Activated CD8-positive, alpha-beta T cell treated with anti-CD3 and anti-CD28 coated beads for 36 hours (primary cell): ENCODE measurements at regions not wholly inside any gene's neighbourhood (a gene's known extent, or its start where the extent isn't known, plus 50 kb on each side); places are given as distances from the start of the nearest gene placed in this dataset.

Experiments
- ATAC-seq: fragments of 200-7000 bp; cut with Tn5 transposase; one replicate; pipeline ENCODE4 v1.10.0; 2021; ENCODE audit warnings: mild to moderate bottlenecking, moderate library complexity
- CTCF ChIA-PET: fragments of 350-600 bp; sonication (Branson Sonifier 250); formaldehyde crosslinking; loops from one replicate; lab custom pipeline; 2021; ENCODE audit warnings: antibody characterized with exemption; lab: Charles Lee
- POLR2A ChIA-PET: fragments of 350-600 bp; sonication (Branson Sonifier 250); formaldehyde crosslinking; loops from one replicate; lab custom pipeline; 2021; ENCODE audit warnings: antibody characterized with exemption; lab: Charles Lee
- DNase-seq: peaks from one replicate; pipeline ENCODE4 v3.0.0-alpha.2; 2020
- H3K27ac Mint-ChIP-seq: one replicate; pipeline ENCODE4 v1.8.0; 2021; ENCODE audit warnings: mild to moderate bottlenecking, mixed read lengths
- H3K27me3 Mint-ChIP-seq: one replicate; pipeline ENCODE4 v1.8.0; 2021; ENCODE audit warnings: mixed read lengths
- H3K36me3 Mint-ChIP-seq: one replicate; pipeline ENCODE4 v1.8.0; 2021; ENCODE audit warnings: low read depth, mixed read lengths
- H3K4me1 Mint-ChIP-seq: one replicate; pipeline ENCODE4 v1.8.0; 2021; ENCODE audit warnings: low read depth, mixed read lengths
- H3K4me3 Mint-ChIP-seq: one replicate; pipeline ENCODE4 v1.8.0; 2021; ENCODE audit warnings: mild to moderate bottlenecking, moderate library complexity, mixed read lengths
- H3K9me3 Mint-ChIP-seq: one replicate; pipeline ENCODE4 v1.8.0; 2021; ENCODE audit warnings: mixed read lengths
- CTCF ChIP-seq: fragments of 200-600 bp; IDR thresholded peaks from one replicate; pipeline ENCODE4 v1.8.0; 2022; ENCODE audit warnings: antibody characterized with exemption, mild to moderate bottlenecking
- intact Hi-C: fragments of 100-400 bp; cut with micrococcal nuclease; formaldehyde crosslinking; loops from one replicate; pipeline ENCODE4 v1.10.0; 2022

GRCh38 chr6:168828800-168829199 lies 387.8 kb downstream of the SMOC2 start:
- ChIA-PET POLR2A (no interaction called here), CTCF (no interaction called here)
- no peak for TF ChIP-seq CTCF
- no peaks in the 10 kb centered on the region for H3K36me3 Mint-ChIP-seq
- no peaks in the 10 kb centered on the region for H3K9me3 Mint-ChIP-seq
- DNase-seq (no peak), ATAC-seq (no peak)
- no peak overlapping the region for H3K4me3 Mint-ChIP-seq
- peaks cover 2% of the 10 kb centered on the region for H3K27me3 Mint-ChIP-seq
- intact Hi-C loops = no loop called here
- H3K27ac Mint-ChIP-seq = no peak overlapping the region
- H3K4me1 Mint-ChIP-seq = no peaks in the 10 kb centered on the region

- Mint-ChIP-seq H3K27me3 (no peaks in the 10 kb centered on the region), H3K4me1 (no peaks in the 10 kb centered on the region), H3K4me3 (no peak overlapping the region), H3K27ac (no peak overlapping the region), H3K36me3 (no peaks in the 10 kb centered on the region), H3K9me3 (no peaks in the 10 kb centered on the region)
- DNase-seq = no peak
- ChIA-PET POLR2A (no interaction called here), CTCF (no interaction called here)
- intact Hi-C loops = no loop called here
- no peak for TF ChIP-seq CTCF
- no peak for ATAC-seq
Measured at GRCh38 chr6:168828035-168828434, 387.1 kb downstream of the SMOC2 start.

- Mint-ChIP-seq H3K36me3 (no peaks in the 10 kb centered on the region), H3K4me3 (no peak overlapping the region), H3K27ac (no peak overlapping the region), H3K27me3 (no peaks in the 10 kb centered on the region), H3K9me3 (no peaks in the 10 kb centered on the region), H3K4me1 (no peaks in the 10 kb centered on the region)
- intact Hi-C loops = no loop called here
- ChIA-PET POLR2A (no interaction called here), CTCF (no interaction called here)
- no peak for ATAC-seq
- DNase-seq = no peak
- TF ChIP-seq CTCF = no peak
Measured at GRCh38 chr6:168827586-168827871, 386.5 kb downstream of the SMOC2 start.

- DNase-seq (no peak), ATAC-seq (no peak)
- no peak overlapping the region for H3K4me3 Mint-ChIP-seq
- intact Hi-C loops = no loop called here
- CTCF ChIA-PET = no interaction called here
- no peak for TF ChIP-seq CTCF
- no peaks in the 10 kb centered on the region for H3K36me3 Mint-ChIP-seq
- no peaks in the 10 kb centered on the region for H3K27me3 Mint-ChIP-seq
- H3K27ac Mint-ChIP-seq = no peak overlapping the region
- H3K9me3 Mint-ChIP-seq = no peaks in the 10 kb centered on the region
- POLR2A ChIA-PET = no interaction called here
- H3K4me1 Mint-ChIP-seq = no peaks in the 10 kb centered on the region
Measured at GRCh38 chr6:168826726-168827585, 386.0 kb downstream of the SMOC2 start.

- TF ChIP-seq CTCF = no peak
- CTCF ChIA-PET = no interaction called here
- Mint-ChIP-seq H3K27ac (no peak overlapping the region), H3K9me3 (no peaks in the 10 kb centered on the region), H3K4me3 (no peak overlapping the region), H3K27me3 (no peaks in the 10 kb centered on the region), H3K4me1 (no peaks in the 10 kb centered on the region), H3K36me3 (no peaks in the 10 kb centered on the region)
- intact Hi-C loops = no loop called here
- DNase-seq = no peak
- POLR2A ChIA-PET = no interaction called here
- ATAC-seq = no peak
Measured at GRCh38 chr6:168826078-168826390, 385.1 kb downstream of the SMOC2 start.
